GM23338 (cell line): ENCODE measurements at regions not wholly inside any gene's neighbourhood (a gene's known extent, or its start where the extent isn't known, plus 50 kb on each side); places are given as distances from the start of the nearest gene placed in this dataset.

Source experiments
- ATAC-seq: fragments of 200-7000 bp; cut with Tn5 transposase; 3 replicates; pipeline ENCODE4 v1.9.1; 2020
- DNase-seq: peaks from one replicate; pipeline ENCODE4 v3.0.0-alpha.2; 2015; ENCODE audit warnings: low spot score
- H2AFZ ChIP-seq: fragments of 200-600 bp; sonication (generic); 2 replicates; pipeline ENCODE4 v1.8.0; 2016; ENCODE audit warnings: antibody characterized with exemption, mild to moderate bottlenecking, moderate library complexity
- H3F3A ChIP-seq: fragments of 200-600 bp; sonication (generic); replicated peaks from 2 replicates; pipeline ENCODE4 v1.8.0; 2017; ENCODE audit warnings: antibody characterized with exemption, mixed run types, low read depth
- H3K27ac ChIP-seq: fragments of 200-600 bp; sonication (generic); 2 replicates; pipeline ENCODE4 v1.6.1; 2016; ENCODE audit warnings: low read depth
- H3K27me3 ChIP-seq: fragments of 200-600 bp; sonication (generic); 2 replicates; pipeline ENCODE4 v1.8.0; 2016; ENCODE audit warnings: mild to moderate bottlenecking, mixed run types, moderate library complexity; ENCODE audit not compliant: insufficient read depth
- H3K36me3 ChIP-seq: fragments of 200-600 bp; sonication (generic); 2 replicates; pipeline ENCODE4 v1.8.0; 2016; ENCODE audit warnings: mild to moderate bottlenecking; ENCODE audit not compliant: insufficient read depth
- H3K4me1 ChIP-seq: fragments of 200-600 bp; sonication (generic); 2 replicates; pipeline ENCODE4 v1.8.0; 2016; ENCODE audit warnings: mild to moderate bottlenecking, moderate library complexity; ENCODE audit not compliant: insufficient read depth
- H3K4me2 ChIP-seq: fragments of 200-600 bp; sonication (generic); 2 replicates; pipeline ENCODE4 v1.7.1; 2017; ENCODE audit warnings: mixed run types
- H3K4me3 ChIP-seq: fragments of 200-600 bp; sonication (generic); 2 replicates; pipeline ENCODE4 v1.6.1; 2016; ENCODE audit warnings: mixed run types
- H3K79me2 ChIP-seq: fragments of 200-600 bp; sonication (generic); replicated peaks from 2 replicates; pipeline ENCODE4 v1.8.0; 2017; ENCODE audit warnings: mild to moderate bottlenecking; ENCODE audit not compliant: insufficient read depth
- H3K9me2 ChIP-seq: fragments of 200-600 bp; sonication (generic); 2 replicates; pipeline ENCODE4 v1.8.0; 2017; ENCODE audit not compliant: insufficient read depth
- H4K20me1 ChIP-seq: fragments of 200-600 bp; sonication (generic); replicated peaks from 2 replicates; pipeline ENCODE4 v1.8.0; 2017; ENCODE audit warnings: mild to moderate bottlenecking; ENCODE audit not compliant: insufficient read depth
- H3K27ac Mint-ChIP-seq: 2 replicates; pipeline ENCODE4 v1.8.0; 2020; ENCODE audit warnings: inconsistent platforms, mild to moderate bottlenecking, moderate library complexity, mixed read lengths
- H3K27me3 Mint-ChIP-seq: 3 replicates; pipeline ENCODE4 v1.8.0; 2022; ENCODE audit warnings: low read depth, mild to moderate bottlenecking, moderate library complexity, mixed read lengths, inconsistent platforms; ENCODE audit not compliant: insufficient read depth, poor library complexity
- H3K36me3 Mint-ChIP-seq: 3 replicates; pipeline ENCODE4 v1.8.0; 2021; ENCODE audit warnings: low read depth, mild to moderate bottlenecking, inconsistent platforms, moderate library complexity, mixed read lengths
- H3K4me1 Mint-ChIP-seq: 3 replicates; pipeline ENCODE4 v1.8.0; 2020; ENCODE audit warnings: mild to moderate bottlenecking, inconsistent platforms, mixed read lengths
- H3K4me3 Mint-ChIP-seq: 3 replicates; pipeline ENCODE4 v1.8.0; 2021; ENCODE audit warnings: moderate library complexity, mild to moderate bottlenecking, inconsistent platforms, mixed read lengths
- H3K9me3 Mint-ChIP-seq: 3 replicates; pipeline ENCODE4 v1.8.0; 2020; ENCODE audit warnings: moderate library complexity, mild to moderate bottlenecking, inconsistent platforms, mixed read lengths
- CREB1 ChIP-seq: fragments of 250-450 bp; sonication (Bioruptor Pico); IDR thresholded peaks from 2 replicates; pipeline ENCODE4 v1.5.0; 2020; ENCODE audit warnings: low read depth, mild to moderate bottlenecking, moderate library complexity
- CTCF ChIP-seq, 2 experiments: fragments of 200-600 bp in 1 of 2; sonication (generic) in 1 of 2; conservative IDR thresholded peaks; 2 replicates each; pipeline versions ENCODE4 v1.5.1 to v1.6.1; 2016 to 2017; ENCODE audit warnings: antibody characterized with exemption in 2 of 2, low read depth in 2 of 2, mild to moderate bottlenecking in 2 of 2, moderate library complexity in 1 of 2
- ETS1 ChIP-seq: IDR thresholded peaks from 2 replicates; pipeline ENCODE4 v1.6.1; 2016; ENCODE audit warnings: antibody characterized with exemption
- JUNB ChIP-seq: IDR thresholded peaks from one replicate; pipeline ENCODE4 v1.6.1; 2016; ENCODE audit warnings: antibody characterized with exemption; ENCODE audit not compliant: unreplicated experiment
- NANOG ChIP-seq: IDR thresholded peaks from 2 replicates; pipeline ENCODE4 v1.6.1; 2016; ENCODE audit warnings: antibody characterized with exemption, borderline replicate concordance
- REST ChIP-seq: IDR thresholded peaks from one replicate; pipeline ENCODE4 v1.6.1; 2018; ENCODE audit warnings: antibody characterized with exemption; ENCODE audit not compliant: unreplicated experiment
- STAT1 ChIP-seq: IDR thresholded peaks from one replicate; pipeline ENCODE4 v1.6.1; 2016; ENCODE audit warnings: antibody characterized with exemption; ENCODE audit not compliant: unreplicated experiment
- ZNF114 ChIP-seq: fragments of 250-450 bp; sonication (Bioruptor Pico); IDR thresholded peaks from 2 replicates; pipeline ENCODE4 v1.5.0; 2020; ENCODE audit warnings: mild to moderate bottlenecking, moderate library complexity
- ZNF331 ChIP-seq: fragments of 250-450 bp; sonication (Bioruptor Pico); IDR thresholded peaks from 2 replicates; pipeline ENCODE4 v1.5.0; 2020; ENCODE audit warnings: low read depth, mild to moderate bottlenecking, moderate library complexity

GRCh38 chr12:48286665-48287064, 64.1 kb downstream of the ZNF641 start:
- peak; percentile 72 for DNase-seq
- peaks cover 38% of the 10 kb centered on the region for H3K27me3 ChIP-seq
- Mint-ChIP-seq H3K27ac (no peak overlapping the region), H3K4me3 (no peak overlapping the region), H3K9me3 (no peaks in the 10 kb centered on the region; the same call in 2 of the 3 replicates), H3K36me3 (no peaks in the 10 kb centered on the region), H3K27me3 (peaks cover 19% of the 10 kb centered on the region), H3K4me1 (peaks cover 7% of the 10 kb centered on the region)
- H3F3A ChIP-seq = no peaks in the 10 kb centered on the region
- H3K4me3 ChIP-seq = no peak overlapping the region
- H3K9me2 ChIP-seq = no peaks in the 10 kb centered on the region
- no peak overlapping the region for H2AFZ ChIP-seq
- H4K20me1 ChIP-seq = no peaks in the 10 kb centered on the region
- no peak overlapping the region for H3K27ac ChIP-seq
- ATAC-seq = peak; percentile 97
- H3K79me2 ChIP-seq = no peaks in the 10 kb centered on the region
- H3K4me2 ChIP-seq = no peak overlapping the region
- H3K4me1 ChIP-seq = no peaks in the 10 kb centered on the region
- TF ChIP-seq JUNB (no peak), CTCF (conservative IDR thresholded peaks at IDR 0.05; ENCODE audit: low read depth in 2 of 2) (peak; percentile 74 to 80), CREB1 (CRISPR knock-in tag) (no peak), REST (no peak), NANOG (no peak)
- H3K36me3 ChIP-seq = no peaks in the 10 kb centered on the region

GRCh38 chr12:48285751-48286650, 64.7 kb downstream of the ZNF641 start:
- peak; percentile 71 for ATAC-seq
- H3K27ac ChIP-seq = no peak overlapping the region
- no peaks in the 10 kb centered on the region for H3F3A ChIP-seq
- no peak overlapping the region for H3K4me3 ChIP-seq
- Mint-ChIP-seq H3K9me3 (no peaks in the 10 kb centered on the region; the same call in 2 of the 3 replicates), H3K36me3 (no peaks in the 10 kb centered on the region), H3K27ac (no peak overlapping the region), H3K4me3 (no peak overlapping the region), H3K4me1 (peaks cover 8% of the 10 kb centered on the region), H3K27me3 (peaks cover 26% of the 10 kb centered on the region)
- no peaks in the 10 kb centered on the region for H3K79me2 ChIP-seq
- no peaks in the 10 kb centered on the region for H3K9me2 ChIP-seq
- no peaks in the 10 kb centered on the region for H4K20me1 ChIP-seq
- no peak overlapping the region for H3K4me2 ChIP-seq
- no peaks in the 10 kb centered on the region for H3K4me1 ChIP-seq
- no peaks in the 10 kb centered on the region for H3K36me3 ChIP-seq
- DNase-seq = peak; percentile 49
- H2AFZ ChIP-seq = no peak overlapping the region
- H3K27me3 ChIP-seq = peaks cover 45% of the 10 kb centered on the region
- TF ChIP-seq CTCF (conservative IDR thresholded peaks at IDR 0.05; ENCODE audit: low read depth in 2 of 2) (no peak), ZNF331 (CRISPR knock-in tag) (no peak), NANOG (no peak), ZNF114 (no peak), JUNB (no peak), STAT1 (no peak), ETS1 (no peak), CREB1 (CRISPR knock-in tag) (no peak), REST (no peak)
